Karpas-422 (cell line): ENCODE measurements at regions not wholly inside any gene's neighbourhood (a gene's known extent, or its start where the extent isn't known, plus 50 kb on each side); places are given as distances from the start of the nearest gene placed in this dataset.

Source experiments
- DNase-seq: peaks from one replicate; pipeline ENCODE4 v3.0.0-alpha.2; 2015
- H2AFZ ChIP-seq: fragments of 200-600 bp; sonication (generic); 2 replicates; pipeline ENCODE4 v1.6.1; 2014; ENCODE audit warnings: antibody characterized with exemption, low read length, mixed read lengths
- H3K27ac ChIP-seq: fragments of 200-600 bp; sonication (generic); 2 replicates; pipeline ENCODE4 v1.5.1; 2014; ENCODE audit warnings: mild to moderate bottlenecking, low read length, moderate library complexity
- H3K27me3 ChIP-seq: fragments of 200-600 bp; sonication (generic); 2 replicates; pipeline ENCODE4 v1.6.1; 2014; ENCODE audit warnings: low read length, mixed read lengths
- H3K36me3 ChIP-seq: fragments of 200-600 bp; sonication (generic); 2 replicates; pipeline ENCODE4 v1.6.1; 2014; ENCODE audit warnings: low read length, mixed read lengths; ENCODE audit not compliant: insufficient read depth
- H3K4me1 ChIP-seq: fragments of 200-600 bp; sonication (generic); 2 replicates; pipeline ENCODE4 v1.6.1; 2014; ENCODE audit warnings: mild to moderate bottlenecking, low read length, mixed read lengths
- H3K4me2 ChIP-seq: fragments of 200-600 bp; sonication (generic); 2 replicates; pipeline ENCODE4 v1.6.1; 2014; ENCODE audit warnings: low read length, low read depth, mild to moderate bottlenecking; ENCODE audit not compliant: poor library complexity, severe bottlenecking
- H3K4me3 ChIP-seq: fragments of 200-600 bp; sonication (generic); 2 replicates; pipeline ENCODE4 v1.5.1; 2014; ENCODE audit warnings: mild to moderate bottlenecking, antibody characterized with exemption, low read length, mixed read lengths
- H3K79me2 ChIP-seq: fragments of 200-600 bp; sonication (generic); 2 replicates; pipeline ENCODE4 v1.6.1; 2014; ENCODE audit warnings: mild to moderate bottlenecking, low read length, mixed read lengths
- H3K9ac ChIP-seq: fragments of 200-600 bp; sonication (generic); 2 replicates; pipeline ENCODE4 v1.6.0; 2014; ENCODE audit warnings: low read length
- H3K9me2 ChIP-seq: fragments of 200-600 bp; sonication (generic), shearing (Covaris generic); replicated peaks from 2 replicates; pipeline ENCODE4 v1.6.0; 2014; ENCODE audit warnings: mild to moderate bottlenecking, low read length, moderate library complexity; ENCODE audit not compliant: insufficient read depth
- H3K9me3 ChIP-seq: fragments of 300-700, 200-600 bp; sonication (generic); 2 replicates; pipeline ENCODE4 v1.6.1; 2014; ENCODE audit warnings: low read length, mixed read lengths
- H4K20me1 ChIP-seq: fragments of 200-600 bp; sonication (generic); 2 replicates; pipeline ENCODE4 v1.6.1; 2014; ENCODE audit warnings: mild to moderate bottlenecking, antibody characterized with exemption, low read length, low read depth; ENCODE audit not compliant: insufficient read depth

DNA sequence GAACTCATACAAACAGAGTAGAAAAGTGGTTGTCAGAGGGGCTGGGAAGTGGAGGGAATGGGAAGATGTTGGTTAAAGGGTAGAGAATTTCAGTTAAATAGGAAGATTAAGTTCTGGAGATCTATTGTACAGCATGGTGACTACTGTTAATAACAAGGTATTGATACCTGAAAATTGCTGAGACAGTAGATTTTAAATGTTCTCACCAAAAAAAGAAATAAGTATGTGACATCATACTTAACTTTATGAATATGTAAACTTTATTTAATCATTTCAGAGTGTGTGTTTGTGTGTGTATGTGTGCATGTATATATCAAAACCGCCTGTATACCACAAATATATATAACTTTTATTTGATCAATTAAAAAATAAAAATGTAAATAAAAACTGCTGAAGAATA is 896.4 kb downstream of the TFAP2A start:
- no peak overlapping the region for H3K4me3 ChIP-seq
- no peak overlapping the region for H2AFZ ChIP-seq
- H3K9ac ChIP-seq = no peak overlapping the region
- no peak overlapping the region for H3K27ac ChIP-seq
- H3K36me3 ChIP-seq = no peaks in the 10 kb centered on the region
- H3K79me2 ChIP-seq = no peaks in the 10 kb centered on the region
- no peaks in the 10 kb centered on the region for H3K4me1 ChIP-seq
- no peaks in the 10 kb centered on the region for H4K20me1 ChIP-seq
- no peak overlapping the region for H3K4me2 ChIP-seq
- H3K27me3 ChIP-seq = no peaks in the 10 kb centered on the region
- no peaks in the 10 kb centered on the region for H3K9me2 ChIP-seq
- no peaks in the 10 kb centered on the region for H3K9me3 ChIP-seq
- DNase-seq = no peak

DNA sequence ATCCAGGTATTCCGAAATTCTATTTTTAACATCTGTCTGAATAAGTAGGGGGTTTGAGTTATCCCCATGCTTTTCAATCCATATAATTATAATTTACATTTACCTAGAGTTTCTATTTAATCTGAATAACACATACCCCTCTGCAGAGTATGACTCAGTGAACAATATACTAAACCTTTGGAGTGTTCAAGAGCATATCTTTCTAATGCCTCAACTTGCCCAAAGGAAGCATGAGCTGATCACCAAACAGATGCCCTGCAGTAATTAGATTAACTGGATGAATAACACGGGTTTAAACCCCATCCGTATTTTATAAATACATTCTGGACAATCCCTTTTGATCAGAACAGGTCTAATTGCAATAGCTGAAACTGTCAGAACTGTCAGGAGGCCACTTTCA is 897.1 kb downstream of the TFAP2A start:
- Histone ChIP-seq H2AFZ (no peak overlapping the region), H3K9ac (no peak overlapping the region), H3K9me2 (no peaks in the 10 kb centered on the region), H4K20me1 (no peaks in the 10 kb centered on the region), H3K27ac (no peak overlapping the region), H3K79me2 (no peaks in the 10 kb centered on the region), H3K9me3 (no peaks in the 10 kb centered on the region), H3K4me2 (no peak overlapping the region), H3K4me3 (no peak overlapping the region), H3K36me3 (no peaks in the 10 kb centered on the region), H3K4me1 (no peaks in the 10 kb centered on the region), H3K27me3 (no peaks in the 10 kb centered on the region)
- DNase-seq = no peak

DNA sequence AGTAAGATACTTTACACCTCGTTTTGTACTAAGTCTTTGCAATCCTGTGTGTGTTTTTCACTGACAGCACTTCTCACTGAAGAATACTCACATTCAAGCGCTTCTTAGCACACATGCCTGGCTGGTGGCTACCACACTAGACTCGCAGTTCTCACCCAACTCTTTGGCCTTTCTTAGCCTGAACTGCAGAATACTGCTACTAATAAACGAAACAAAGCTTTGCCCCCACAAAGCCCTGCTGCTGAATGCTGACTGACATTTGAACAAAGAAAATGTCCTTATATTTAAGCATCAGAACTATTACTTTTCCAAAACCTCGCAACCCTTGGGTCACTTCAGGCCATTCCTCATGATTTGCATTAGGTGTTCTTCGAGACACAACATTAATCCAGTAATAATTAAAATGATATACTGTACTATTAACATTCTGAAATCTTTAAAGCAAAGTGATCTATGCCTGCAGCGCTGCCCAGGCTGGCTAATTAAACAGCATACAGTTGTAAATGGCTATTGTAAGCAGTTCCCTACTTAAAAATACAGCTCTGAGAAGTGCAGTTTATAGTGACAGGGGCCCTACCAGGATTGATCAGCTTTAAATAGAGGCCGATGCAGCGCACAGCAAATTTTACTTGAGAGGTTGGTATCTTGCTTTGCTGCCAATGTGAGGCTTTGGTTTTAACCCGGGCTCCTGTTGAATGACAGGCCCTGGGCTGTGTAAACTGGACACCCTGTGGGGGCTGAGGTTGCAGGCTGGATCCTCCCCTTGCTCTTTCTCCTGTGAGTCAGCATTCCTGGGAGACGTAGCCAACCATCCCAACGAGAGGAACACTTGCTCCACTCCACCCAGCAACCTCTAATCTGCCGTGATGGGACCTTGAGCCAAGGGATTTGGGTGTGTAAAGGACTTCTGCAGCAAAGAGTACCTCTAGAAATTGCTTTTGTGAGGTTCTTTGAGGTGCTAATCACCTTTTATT is 899.0 kb downstream of the TFAP2A start:
- Histone ChIP-seq H3K4me1 (no peaks in the 10 kb centered on the region), H3K27ac (no peak overlapping the region), H3K9me2 (no peaks in the 10 kb centered on the region), H3K9me3 (no peaks in the 10 kb centered on the region), H3K27me3 (no peaks in the 10 kb centered on the region), H3K79me2 (no peaks in the 10 kb centered on the region), H4K20me1 (no peaks in the 10 kb centered on the region), H3K4me3 (no peak overlapping the region), H2AFZ (no peak overlapping the region), H3K9ac (no peak overlapping the region), H3K4me2 (no peak overlapping the region), H3K36me3 (no peaks in the 10 kb centered on the region)
- DNase-seq = no peak

DNA sequence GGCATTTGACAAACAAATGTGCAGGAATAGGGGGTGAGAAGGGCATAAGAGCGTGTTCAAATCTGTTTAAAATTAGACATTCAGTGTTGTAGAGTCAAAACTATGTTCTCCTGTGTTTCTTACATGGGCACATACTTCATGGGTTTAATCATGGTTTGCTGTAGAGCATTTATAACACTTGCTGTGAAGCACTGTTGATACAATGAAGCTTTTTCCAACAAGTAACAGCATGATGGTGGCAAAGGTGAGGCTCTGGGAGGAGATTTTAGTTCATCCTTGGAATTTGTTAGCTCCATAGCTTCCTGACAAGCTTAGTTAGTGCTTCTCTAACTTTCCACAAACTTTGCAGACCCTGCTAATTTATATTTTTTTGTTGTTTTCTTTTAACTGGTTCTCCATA is 900.7 kb downstream of the TFAP2A start:
- Histone ChIP-seq H3K79me2 (no peaks in the 10 kb centered on the region), H3K9me3 (no peaks in the 10 kb centered on the region), H3K4me2 (no peak overlapping the region), H3K4me1 (no peaks in the 10 kb centered on the region), H3K9ac (no peak overlapping the region), H3K27me3 (no peaks in the 10 kb centered on the region), H3K9me2 (no peaks in the 10 kb centered on the region), H3K27ac (no peak overlapping the region), H3K4me3 (no peak overlapping the region), H3K36me3 (no peaks in the 10 kb centered on the region), H4K20me1 (no peaks in the 10 kb centered on the region), H2AFZ (no peak overlapping the region)
- no peak for DNase-seq

DNA sequence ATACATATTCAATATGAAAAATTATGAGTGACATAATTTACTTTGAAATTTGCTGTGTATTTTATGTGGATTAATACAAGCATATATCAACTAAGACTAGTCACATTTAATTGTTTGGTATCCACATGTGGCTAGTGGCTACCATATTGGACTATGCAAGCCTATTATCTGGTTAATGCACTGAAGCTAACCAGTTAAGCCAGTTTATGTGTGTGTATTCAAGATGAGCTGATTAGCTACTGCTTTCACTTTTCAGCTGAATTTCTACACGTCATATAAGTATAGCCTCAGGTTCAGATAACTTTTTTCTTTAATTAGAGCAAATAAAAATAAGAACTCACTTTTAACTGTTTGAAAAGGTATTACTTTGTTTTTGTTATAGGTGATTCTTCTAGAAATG is 903.7 kb downstream of the TFAP2A start:
- Histone ChIP-seq H3K27me3 (no peaks in the 10 kb centered on the region), H2AFZ (no peak overlapping the region), H3K9me2 (no peaks in the 10 kb centered on the region), H3K4me2 (no peak overlapping the region), H3K9me3 (no peaks in the 10 kb centered on the region), H3K9ac (no peak overlapping the region), H3K36me3 (no peaks in the 10 kb centered on the region), H3K4me3 (no peak overlapping the region), H3K27ac (no peak overlapping the region), H4K20me1 (no peaks in the 10 kb centered on the region), H3K79me2 (no peaks in the 10 kb centered on the region), H3K4me1 (no peaks in the 10 kb centered on the region)
- DNase-seq = no peak

DNA sequence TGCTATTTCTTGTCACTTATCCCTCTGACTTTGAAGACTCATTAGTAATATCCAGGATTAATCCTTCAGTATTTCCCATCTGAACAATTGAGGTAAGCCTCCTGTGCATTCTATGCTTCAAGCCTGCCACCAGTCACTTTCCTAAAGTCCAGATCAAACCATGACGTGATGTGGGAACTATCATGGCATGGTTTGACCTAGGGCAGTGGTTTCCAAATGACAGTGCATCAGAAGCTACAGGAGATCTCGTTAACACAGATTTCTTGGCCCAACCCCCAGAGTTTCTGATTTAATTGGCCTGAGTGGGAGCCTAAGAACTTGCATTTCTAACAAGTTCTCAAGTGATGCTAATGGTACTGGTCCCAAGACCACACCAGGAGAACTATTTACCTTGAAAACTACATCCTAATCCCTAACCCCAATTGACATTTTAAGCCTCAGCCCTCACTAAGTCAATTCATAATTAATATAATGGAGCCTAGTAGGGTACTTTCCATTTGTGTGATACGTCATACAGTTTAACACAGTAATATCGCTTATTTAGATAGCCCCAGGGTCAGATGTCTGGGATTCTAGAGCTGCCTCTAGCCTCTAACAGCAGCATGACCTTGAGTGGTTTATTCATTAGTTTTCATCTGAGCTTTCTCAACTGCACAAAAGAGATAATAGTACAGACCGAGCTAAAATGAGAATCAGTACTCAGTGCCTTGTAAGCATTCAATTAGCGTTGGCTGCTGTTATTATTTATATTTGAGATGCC is 907.6 kb downstream of the TFAP2A start:
- no peaks in the 10 kb centered on the region for H3K9me3 ChIP-seq

DNA sequence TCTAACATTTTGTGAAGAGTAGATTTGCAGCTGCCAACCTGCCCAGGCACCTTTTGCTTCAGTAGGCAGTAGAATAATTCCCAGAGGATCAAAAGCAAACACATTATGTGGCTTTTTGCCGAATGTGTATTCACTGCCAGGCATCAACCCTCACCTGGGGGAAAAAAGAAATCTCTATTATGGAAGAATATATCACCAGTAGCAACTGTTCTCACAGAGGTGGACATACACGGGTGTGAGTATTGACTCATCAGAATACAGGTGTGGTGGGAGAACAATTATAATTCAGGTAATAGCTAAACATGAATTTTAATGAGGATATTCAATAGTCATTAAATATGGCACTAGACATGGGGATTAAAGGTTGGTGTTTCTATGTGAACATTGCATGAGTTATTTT is 910.7 kb downstream of the TFAP2A start:
- no peaks in the 10 kb centered on the region for H3K4me1 ChIP-seq
- no peak for DNase-seq
- no peaks in the 10 kb centered on the region for H4K20me1 ChIP-seq
- no peaks in the 10 kb centered on the region for H3K9me3 ChIP-seq
- H3K4me2 ChIP-seq = no peak overlapping the region
- no peak overlapping the region for H3K4me3 ChIP-seq
- no peaks in the 10 kb centered on the region for H3K9me2 ChIP-seq
- no peak overlapping the region for H3K9ac ChIP-seq
- no peak overlapping the region for H2AFZ ChIP-seq
- no peaks in the 10 kb centered on the region for H3K79me2 ChIP-seq
- no peaks in the 10 kb centered on the region for H3K27me3 ChIP-seq
- H3K36me3 ChIP-seq = no peaks in the 10 kb centered on the region
- H3K27ac ChIP-seq = no peak overlapping the region

More for the DNA sequence above, 907.6 kb downstream of the TFAP2A start:
- H3K36me3 ChIP-seq = no peaks in the 10 kb centered on the region
- H3K9ac ChIP-seq = no peak overlapping the region
- H3K9me2 ChIP-seq = no peaks in the 10 kb centered on the region
- no peak overlapping the region for H2AFZ ChIP-seq
- no peak overlapping the region for H3K27ac ChIP-seq
- no peaks in the 10 kb centered on the region for H3K27me3 ChIP-seq
- DNase-seq = no peak
- H4K20me1 ChIP-seq = no peaks in the 10 kb centered on the region
- no peak overlapping the region for H3K4me3 ChIP-seq
- H3K4me2 ChIP-seq = no peak overlapping the region
- H3K4me1 ChIP-seq = no peaks in the 10 kb centered on the region
- no peaks in the 10 kb centered on the region for H3K79me2 ChIP-seq

DNA sequence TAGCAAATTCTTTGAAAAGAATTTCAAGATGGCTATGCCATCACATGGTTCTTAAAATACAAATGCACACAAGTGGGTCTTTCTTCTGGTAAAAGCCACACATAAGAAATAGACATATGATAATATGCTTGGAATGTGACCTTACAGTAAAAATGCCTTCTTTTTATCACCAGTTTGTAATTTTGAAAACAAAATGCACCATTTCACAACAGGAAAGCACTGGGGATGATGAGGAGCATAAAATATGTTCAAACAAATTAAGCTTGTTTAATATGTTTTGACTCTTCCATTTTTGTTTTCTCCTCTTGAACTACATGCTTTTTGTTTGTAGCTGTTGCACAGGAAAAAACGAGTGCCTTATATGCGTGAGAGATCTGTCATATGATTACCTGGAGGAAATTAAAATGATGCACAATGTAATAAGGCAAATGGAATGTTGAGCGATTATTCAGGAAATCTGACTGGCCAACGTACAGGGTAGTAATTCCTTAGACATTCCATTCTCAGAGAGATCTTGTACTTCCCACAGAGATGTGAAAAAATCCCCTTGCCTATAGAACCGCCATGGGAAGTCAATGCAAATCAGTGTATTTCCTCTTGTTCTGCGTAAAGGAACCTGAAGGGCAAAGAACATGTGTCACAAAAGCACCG is 911.6 kb downstream of the TFAP2A start:
- no peak overlapping the region for H3K4me2 ChIP-seq
- H3K4me1 ChIP-seq = no peaks in the 10 kb centered on the region
- no peaks in the 10 kb centered on the region for H4K20me1 ChIP-seq
- H3K36me3 ChIP-seq = no peaks in the 10 kb centered on the region
- no peaks in the 10 kb centered on the region for H3K27me3 ChIP-seq
- no peak overlapping the region for H3K4me3 ChIP-seq
- DNase-seq = no peak
- no peak overlapping the region for H2AFZ ChIP-seq
- H3K9me3 ChIP-seq = no peaks in the 10 kb centered on the region
- no peaks in the 10 kb centered on the region for H3K79me2 ChIP-seq
- H3K9ac ChIP-seq = no peak overlapping the region
- H3K9me2 ChIP-seq = no peaks in the 10 kb centered on the region
- no peak overlapping the region for H3K27ac ChIP-seq
